ENCODE measurements at regions not wholly inside any gene's neighbourhood (a gene's known extent, or its start where the extent isn't known, plus 50 kb on each side); places are given as distances from the start of the nearest gene placed in this dataset.

DNA sequence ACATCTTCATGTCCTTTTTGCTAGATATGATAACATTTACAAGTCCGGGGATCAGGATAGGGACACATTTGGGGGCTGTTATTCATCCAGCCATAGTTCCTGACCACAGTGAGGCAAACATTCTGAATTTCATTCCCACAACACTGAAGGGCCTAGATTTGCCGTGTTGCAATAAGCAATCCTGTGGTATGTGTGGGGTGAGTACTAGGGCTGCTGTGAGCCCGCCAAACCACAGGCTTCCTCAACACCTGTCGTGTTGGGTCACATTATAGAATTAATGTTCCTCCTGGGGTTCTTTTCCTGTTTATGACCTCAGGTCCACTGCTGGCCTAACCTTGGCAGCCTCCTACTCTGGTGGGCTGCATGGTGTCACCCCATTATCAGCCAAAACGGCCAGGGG, 119.2 kb downstream of the TBC1D30 start:
- TF ChIP-seq CTCF (IDR thresholded peaks at IDR 0.05) (no peak), POLR2A (IDR thresholded peaks at IDR 0.05) (no peak)

All from adrenal gland (tissue), 5 donors.